CD8-positive, alpha-beta memory T cell (primary cell): ENCODE measurements at regions not wholly inside any gene's neighbourhood (a gene's known extent, or its start where the extent isn't known, plus 50 kb on each side); places are given as distances from the start of the nearest gene placed in this dataset.
"Not testable (repeated sequence)": the region's sequence is repeated elsewhere in the genome, so short reads cannot be mapped to it uniquely, and the experiment has no call there.

Experiments used
- CTCF ChIA-PET: fragments of 350-600 bp; sonication (Branson Sonifier 250); formaldehyde crosslinking; loops from one replicate; lab custom pipeline; 2021; ENCODE audit warnings: antibody characterized with exemption; lab: Charles Lee
- POLR2A ChIA-PET: fragments of 350-600 bp; sonication (Branson Sonifier 250); formaldehyde crosslinking; loops from one replicate; lab custom pipeline; 2021; ENCODE audit warnings: antibody characterized with exemption; lab: Charles Lee
- DNase-seq, 5 donors: peaks; one replicate each; pipeline versions ENCODE4 v3.0.0 to v3.0.0-alpha.2; 2020 to 2022; ENCODE audit warnings: mixed read lengths in 1 of 5
- H3K27ac ChIP-seq: one replicate; pipeline ENCODE4 v1.7.0; 2013; ENCODE audit warnings: low read depth, mild to moderate bottlenecking, low read length, moderate library complexity
- H3K27me3 ChIP-seq: 2 replicates; pipeline ENCODE4 v1.7.0; 2013; ENCODE audit warnings: low read length, mild to moderate bottlenecking; ENCODE audit not compliant: insufficient read depth, poor library complexity, severe bottlenecking
- H3K36me3 ChIP-seq: 2 replicates; pipeline ENCODE4 v1.7.0; 2013; ENCODE audit warnings: mild to moderate bottlenecking, low read length, moderate library complexity; ENCODE audit not compliant: insufficient read depth
- H3K4me1 ChIP-seq: 2 replicates; pipeline ENCODE4 v1.7.0; 2013; ENCODE audit warnings: mild to moderate bottlenecking, low read length, moderate library complexity; ENCODE audit not compliant: insufficient read depth
- H3K4me3 ChIP-seq: 2 replicates; pipeline ENCODE4 v1.7.0; 2013; ENCODE audit warnings: mild to moderate bottlenecking, low read length
- H3K9me3 ChIP-seq: 2 replicates; pipeline ENCODE4 v1.7.0; 2013; ENCODE audit warnings: mild to moderate bottlenecking, low read length
- H3K27ac Mint-ChIP-seq, 8 donors: one replicate each; pipeline ENCODE4 v1.8.0; 2020 to 2021; ENCODE audit warnings: mixed read lengths in 8 of 8, mild to moderate bottlenecking in 6 of 8, inconsistent platforms in 3 of 8, moderate library complexity in 3 of 8
- H3K27me3 Mint-ChIP-seq, 2 donors: one replicate each; pipeline ENCODE4 v1.8.0; 2020 to 2021; ENCODE audit warnings: mixed read lengths in 2 of 2, mild to moderate bottlenecking in 1 of 2, moderate library complexity in 1 of 2
- H3K36me3 Mint-ChIP-seq, 3 donors: one replicate each; pipeline ENCODE4 v1.8.0; 2020 to 2021; ENCODE audit warnings: mixed read lengths in 3 of 3, inconsistent platforms in 1 of 3, mild to moderate bottlenecking in 1 of 3
- H3K4me1 Mint-ChIP-seq, 3 donors: one replicate each; pipeline ENCODE4 v1.8.0; 2020 to 2021; ENCODE audit warnings: mixed read lengths in 3 of 3, inconsistent platforms in 1 of 3, mild to moderate bottlenecking in 1 of 3
- H3K4me3 Mint-ChIP-seq, 7 donors: one replicate each; pipeline ENCODE4 v1.8.0; 2020 to 2021; ENCODE audit warnings: mixed read lengths in 7 of 7, mild to moderate bottlenecking in 6 of 7, moderate library complexity in 4 of 7, inconsistent platforms in 2 of 7
- H3K9me3 Mint-ChIP-seq, 5 donors: one replicate each; pipeline ENCODE4 v1.8.0; 2020 to 2022; ENCODE audit warnings: mixed read lengths in 5 of 5, mild to moderate bottlenecking in 3 of 5, moderate library complexity in 2 of 5, inconsistent platforms in 1 of 5

- POLR2A ChIA-PET: no interaction called here
- H3K4me3 Mint-ChIP-seq: no peak overlapping the region
Observed at GRCh38 chr13:87538366-87539052, 132.7 kb upstream of the SLITRK5 start.

GRCh38 chr13:87553142-87553541, 118.0 kb upstream of the SLITRK5 start:
- H3K27me3 Mint-ChIP-seq: no peaks in the 10 kb centered on the region
- H3K4me1 ChIP-seq: no peaks in the 10 kb centered on the region
- no peaks in the 10 kb centered on the region for H3K27me3 ChIP-seq
- ChIA-PET POLR2A (no interaction called here), CTCF (no interaction called here)
- H3K9me3 ChIP-seq: no peaks in the 10 kb centered on the region
- peaks cover 0 to 15% (median 3%) of the 10 kb centered on the region in 5 donors for H3K9me3 Mint-ChIP-seq
- H3K4me3 Mint-ChIP-seq: no peak overlapping the region
- H3K36me3 Mint-ChIP-seq: no peaks in the 10 kb centered on the region
- H3K27ac ChIP-seq: no peak overlapping the region
- no peak for DNase-seq
- H3K4me3 ChIP-seq: no peak overlapping the region
- H3K27ac Mint-ChIP-seq: no peak overlapping the region
- no peaks in the 10 kb centered on the region for H3K4me1 Mint-ChIP-seq
- H3K36me3 ChIP-seq: no peaks in the 10 kb centered on the region

More at GRCh38 chr13:87538366-87539052, 132.7 kb upstream of the SLITRK5 start:
- Histone ChIP-seq H3K27me3 (no peaks in the 10 kb centered on the region), H3K4me3 (no peak overlapping the region), H3K9me3 (no peaks in the 10 kb centered on the region), H3K27ac (no peak overlapping the region), H3K36me3 (no peaks in the 10 kb centered on the region), H3K4me1 (no peaks in the 10 kb centered on the region)
- no peaks in the 10 kb centered on the region for H3K27me3 Mint-ChIP-seq
- no peaks in the 10 kb centered on the region for H3K36me3 Mint-ChIP-seq
- DNase-seq: no peak
- peaks cover 1 to 26% (median 11%) of the 10 kb centered on the region in 5 donors for H3K9me3 Mint-ChIP-seq
- CTCF ChIA-PET: no interaction called here
- no peak overlapping the region for H3K27ac Mint-ChIP-seq
- H3K4me1 Mint-ChIP-seq: no peaks in the 10 kb centered on the region

- peaks cover 0 to 15% (median 3%) of the 10 kb centered on the region in 5 donors for H3K9me3 Mint-ChIP-seq
- H3K36me3 Mint-ChIP-seq: no peaks in the 10 kb centered on the region
- no peak overlapping the region for H3K4me3 Mint-ChIP-seq
- no peak for DNase-seq
- Histone ChIP-seq H3K27me3 (no peaks in the 10 kb centered on the region), H3K4me3 (no peak overlapping the region), H3K36me3 (no peaks in the 10 kb centered on the region), H3K4me1 (no peaks in the 10 kb centered on the region), H3K9me3 (no peaks in the 10 kb centered on the region), H3K27ac (no peak overlapping the region)
- ChIA-PET POLR2A (no interaction called here), CTCF (no interaction called here)
- no peaks in the 10 kb centered on the region for H3K4me1 Mint-ChIP-seq
- H3K27ac Mint-ChIP-seq: no peak overlapping the region
- no peaks in the 10 kb centered on the region for H3K27me3 Mint-ChIP-seq
Observed at GRCh38 chr13:87554045-87554444, 117.1 kb upstream of the SLITRK5 start.

- H3K27me3 Mint-ChIP-seq: no peaks in the 10 kb centered on the region
- no peaks in the 10 kb centered on the region for H3K27me3 ChIP-seq
- ChIA-PET POLR2A (no interaction called here), CTCF (no interaction called here)
- H3K27ac Mint-ChIP-seq: no peak overlapping the region
- no peaks in the 10 kb centered on the region for H3K9me3 ChIP-seq
- peaks cover 2 to 17% (median 10%) of the 10 kb centered on the region in 5 donors for H3K9me3 Mint-ChIP-seq
- no peaks in the 10 kb centered on the region for H3K36me3 Mint-ChIP-seq
- no peaks in the 10 kb centered on the region for H3K4me1 Mint-ChIP-seq
- H3K4me3 Mint-ChIP-seq: no peak overlapping the region
- H3K4me1 ChIP-seq: no peaks in the 10 kb centered on the region
- no peaks in the 10 kb centered on the region for H3K36me3 ChIP-seq
- no peak overlapping the region for H3K27ac ChIP-seq
- DNase-seq: no peak
- H3K4me3 ChIP-seq: no peak overlapping the region
Observed at GRCh38 chr13:87557788-87558187, 113.4 kb upstream of the SLITRK5 start.

GRCh38 chr13:87561580-87561979, 109.6 kb upstream of the SLITRK5 start:
- H3K27me3 ChIP-seq, H3K27ac Mint-ChIP-seq, H3K36me3 Mint-ChIP-seq, POLR2A ChIA-PET, CTCF ChIA-PET, DNase-seq, H3K36me3 ChIP-seq, H3K4me1 Mint-ChIP-seq, H3K27ac ChIP-seq, H3K4me1 ChIP-seq, H3K27me3 Mint-ChIP-seq, H3K4me3 ChIP-seq, H3K9me3 ChIP-seq, H3K4me3 Mint-ChIP-seq: not testable (repeated sequence)
- peaks cover 0 to 31% (median 10%) of the 10 kb centered on the region in 5 donors for H3K9me3 Mint-ChIP-seq

GRCh38 chr13:87570669-87571068, 100.5 kb upstream of the SLITRK5 start:
- ChIA-PET POLR2A (no interaction called here), CTCF (no interaction called here)
- H3K9me3 Mint-ChIP-seq: peaks cover 1 to 24% (median 9%) of the 10 kb centered on the region in 5 donors

GRCh38 chr13:87582399-87582798, 88.8 kb upstream of the SLITRK5 start:
- Histone ChIP-seq H3K4me3 (no peak overlapping the region), H3K4me1 (no peaks in the 10 kb centered on the region), H3K36me3 (no peaks in the 10 kb centered on the region), H3K27ac (no peak overlapping the region), H3K9me3 (peaks cover 4% of the 10 kb centered on the region), H3K27me3 (no peaks in the 10 kb centered on the region)
- no peak overlapping the region for H3K4me3 Mint-ChIP-seq
- peaks cover 0 to 23% (median 7%) of the 10 kb centered on the region in 5 donors for H3K9me3 Mint-ChIP-seq
- H3K36me3 Mint-ChIP-seq: no peaks in the 10 kb centered on the region
- H3K27me3 Mint-ChIP-seq: no peaks in the 10 kb centered on the region
- CTCF ChIA-PET: no interaction called here
- no peak overlapping the region for H3K27ac Mint-ChIP-seq
- no peaks in the 10 kb centered on the region for H3K4me1 Mint-ChIP-seq
- POLR2A ChIA-PET: no interaction called here
- DNase-seq: no peak

More at GRCh38 chr13:87570669-87571068, 100.5 kb upstream of the SLITRK5 start:
- Histone ChIP-seq H3K4me3 (no peak overlapping the region), H3K36me3 (no peaks in the 10 kb centered on the region), H3K27ac (no peak overlapping the region), H3K4me1 (no peaks in the 10 kb centered on the region), H3K27me3 (no peaks in the 10 kb centered on the region), H3K9me3 (no peaks in the 10 kb centered on the region)
- Mint-ChIP-seq H3K27me3 (no peaks in the 10 kb centered on the region), H3K4me3 (no peak overlapping the region), H3K4me1 (no peaks in the 10 kb centered on the region), H3K27ac (no peak overlapping the region), H3K36me3 (no peaks in the 10 kb centered on the region)
- DNase-seq: no peak

GRCh38 chr13:87590518-87590917, 80.7 kb upstream of the SLITRK5 start:
- Histone ChIP-seq H3K4me3 (no peak overlapping the region), H3K4me1 (no peaks in the 10 kb centered on the region), H3K27ac (no peak overlapping the region), H3K27me3 (no peaks in the 10 kb centered on the region), H3K36me3 (no peaks in the 10 kb centered on the region), H3K9me3 (no peaks in the 10 kb centered on the region)
- Mint-ChIP-seq H3K4me1 (no peaks in the 10 kb centered on the region), H3K27ac (no peak overlapping the region), H3K27me3 (no peaks in the 10 kb centered on the region), H3K9me3 (peaks cover 0 to 17% (median 8%) of the 10 kb centered on the region in 5 donors), H3K4me3 (no peak overlapping the region), H3K36me3 (no peaks in the 10 kb centered on the region)
- POLR2A ChIA-PET: no interaction called here
- DNase-seq: no peak
- CTCF ChIA-PET: no interaction called here
